Pulmonary artery endothelial cell (primary cell): ENCODE measurements at regions not wholly inside any gene's neighbourhood (a gene's known extent, or its start where the extent isn't known, plus 50 kb on each side); places are given as distances from the start of the nearest gene placed in this dataset.

Source experiments
- DNase-seq: peaks from one replicate; pipeline ENCODE4 v3.0.0-alpha.2; 2011; ENCODE audit warnings: low read depth, low spot score

DNA sequence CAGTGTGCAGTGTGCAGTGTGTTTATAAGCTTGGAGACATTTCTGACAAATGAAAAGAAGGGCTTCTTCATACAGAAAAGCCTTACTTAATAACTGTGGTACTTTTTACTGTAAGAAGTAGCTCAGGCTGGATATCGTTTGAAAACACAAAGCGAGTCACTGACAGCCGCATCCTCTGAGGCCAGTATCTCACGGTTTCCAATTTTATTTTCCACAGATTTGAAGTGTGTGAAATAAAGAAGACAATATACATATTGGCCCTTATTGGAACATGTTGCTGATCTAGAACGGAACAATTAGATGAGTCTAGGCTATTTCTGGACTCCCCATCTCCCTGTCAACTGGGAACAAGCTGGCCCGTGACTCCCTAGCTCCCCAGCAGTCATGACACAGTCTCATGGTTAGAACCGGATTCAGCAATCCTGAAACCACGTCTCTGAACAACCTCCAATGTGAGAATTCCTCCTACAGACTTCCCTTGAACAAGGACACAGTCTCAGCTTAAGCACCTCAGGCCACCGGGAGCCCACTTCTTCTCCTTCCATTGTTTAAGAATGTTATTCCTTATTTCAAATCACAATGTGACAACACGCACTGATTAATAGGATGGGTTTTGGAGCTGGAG, 484.5 kb downstream of the COG6 start:
- no peak for DNase-seq

DNA sequence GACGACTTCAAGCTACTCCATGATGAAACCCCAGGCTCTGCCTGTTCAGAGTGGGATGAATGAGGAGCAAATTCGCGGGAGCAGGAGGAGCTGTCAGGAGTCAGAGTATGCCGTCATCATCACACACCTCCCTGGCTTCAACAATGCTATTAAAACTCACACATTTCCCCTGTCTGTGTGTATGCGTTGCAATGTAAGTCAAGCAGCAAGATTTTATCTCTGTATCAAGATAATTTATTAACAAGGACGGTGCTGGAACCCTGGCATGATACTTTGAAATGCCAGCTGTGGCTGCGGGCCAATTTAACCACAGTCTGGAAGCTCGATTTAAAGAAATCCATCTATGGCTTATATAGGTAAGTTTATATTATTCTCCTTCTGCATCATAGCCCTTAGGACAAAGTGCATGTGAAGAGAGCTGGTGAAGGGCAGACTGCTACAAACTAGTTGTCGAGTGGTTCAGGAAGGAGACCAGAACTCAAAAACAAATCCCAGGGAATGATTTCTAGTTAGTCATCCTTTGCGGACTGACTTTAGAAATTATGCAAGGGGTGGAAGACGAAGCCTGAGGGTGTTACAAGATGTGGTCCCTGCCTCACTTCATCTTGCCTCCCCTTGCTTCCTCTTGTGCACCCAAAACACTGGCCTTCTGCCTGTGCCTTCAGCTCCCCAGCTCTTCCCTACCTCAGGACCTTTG, 486.5 kb downstream of the COG6 start:
- DNase-seq, result no peak

DNA sequence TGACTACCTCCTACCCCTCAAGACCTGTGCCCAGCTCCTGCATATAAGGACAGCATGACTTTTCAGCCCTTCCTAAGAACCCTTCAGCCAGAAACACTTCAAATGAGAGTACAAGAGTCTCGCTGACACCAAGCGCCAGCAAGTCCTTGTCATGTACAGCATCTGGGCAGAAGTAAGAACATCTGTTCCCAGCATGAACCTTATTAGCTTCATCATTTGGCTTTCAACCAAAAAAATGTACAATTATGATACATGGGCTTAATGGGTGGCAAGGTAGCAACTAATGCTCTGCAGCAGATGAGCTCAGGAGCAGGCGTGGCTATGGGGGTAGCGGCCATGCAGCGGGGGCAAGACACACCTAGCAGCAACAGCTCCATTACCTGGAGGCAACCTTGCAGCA, 487.6 kb downstream of the COG6 start:
- no peak for DNase-seq

DNA sequence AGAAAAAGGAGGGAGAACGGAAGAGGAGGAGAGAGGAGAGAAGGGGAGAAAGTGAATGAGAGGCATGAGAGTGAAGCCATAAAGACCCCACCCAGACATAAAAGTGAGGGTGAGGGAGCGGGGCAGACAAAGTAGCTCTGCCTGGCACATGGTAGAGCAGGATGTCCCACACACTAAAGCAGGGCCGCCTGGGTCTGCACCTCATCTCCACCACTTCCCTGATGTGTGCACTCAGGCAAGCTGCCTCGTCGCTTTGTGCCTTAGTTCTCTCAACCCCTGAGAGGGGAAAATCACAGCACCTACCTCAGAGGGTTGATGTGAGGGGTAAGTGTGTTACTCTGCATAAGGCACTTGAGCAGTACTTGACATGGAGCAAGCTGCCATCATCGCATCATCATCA, 488.1 kb downstream of the COG6 start:
- DNase-seq, result no peak

DNA sequence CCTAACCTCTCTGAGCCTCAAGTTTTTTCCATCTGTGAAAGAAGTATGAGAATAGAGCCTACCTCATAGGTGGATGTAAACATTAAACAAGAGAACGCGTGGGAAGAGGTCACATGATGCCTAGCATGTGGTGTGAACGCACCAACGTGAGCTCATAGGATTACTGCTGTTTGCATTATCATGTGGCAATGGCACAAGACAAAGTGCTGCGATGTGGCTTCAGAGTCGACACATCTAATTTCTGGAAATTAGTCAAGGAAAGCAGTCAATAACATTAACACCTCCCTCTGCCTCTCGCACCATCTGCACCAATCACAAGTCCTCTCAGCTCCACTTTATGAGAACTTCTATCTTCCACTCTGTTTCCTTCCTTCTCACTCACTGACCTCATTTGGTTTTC, 489.7 kb downstream of the COG6 start:
- no peak for DNase-seq

DNA sequence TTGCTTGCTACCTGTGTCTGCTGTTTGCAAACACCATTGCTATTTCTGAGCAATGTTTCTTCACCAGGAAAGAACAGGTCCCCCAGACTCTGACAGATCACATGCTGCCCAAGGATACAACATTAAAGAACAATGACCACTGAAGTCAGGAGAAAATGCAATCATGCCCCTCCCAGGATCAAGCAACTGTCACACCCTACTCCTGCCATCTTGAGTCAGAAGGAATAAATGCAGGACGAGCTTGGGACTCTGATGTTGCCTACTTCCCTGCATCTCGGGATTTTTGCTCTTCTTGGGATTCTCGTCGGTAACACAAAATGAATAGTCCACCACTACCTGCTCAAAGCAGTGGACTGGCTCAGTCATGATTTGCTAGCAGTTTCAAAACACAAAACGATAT, 490.6 kb downstream of the COG6 start:
- DNase-seq, result no peak

DNA sequence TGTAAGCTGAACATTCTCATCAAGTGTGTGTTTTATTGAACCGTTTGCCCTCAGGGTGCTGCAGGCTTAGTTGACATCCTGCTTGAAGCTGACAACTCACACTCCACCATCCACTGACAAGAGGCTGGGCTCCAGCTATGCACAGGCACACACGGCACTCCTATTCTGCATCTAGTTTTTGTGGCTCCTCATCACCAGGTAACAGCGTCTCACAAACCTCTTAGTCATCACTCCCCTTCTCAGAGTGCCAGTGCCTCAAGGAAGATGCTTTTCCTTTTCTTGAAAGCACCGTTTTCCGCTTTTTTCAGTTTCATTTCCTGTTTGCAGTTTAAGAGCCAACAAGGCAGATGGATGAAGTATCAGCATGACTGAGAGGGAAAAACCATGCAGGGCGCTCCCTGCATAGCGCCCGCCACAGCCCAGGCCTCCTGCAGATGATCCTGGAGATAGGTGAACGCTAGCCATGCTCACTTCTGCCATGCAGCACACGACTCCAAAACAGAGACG, 491.2 kb downstream of the COG6 start:
- DNase-seq, result no peak

DNA sequence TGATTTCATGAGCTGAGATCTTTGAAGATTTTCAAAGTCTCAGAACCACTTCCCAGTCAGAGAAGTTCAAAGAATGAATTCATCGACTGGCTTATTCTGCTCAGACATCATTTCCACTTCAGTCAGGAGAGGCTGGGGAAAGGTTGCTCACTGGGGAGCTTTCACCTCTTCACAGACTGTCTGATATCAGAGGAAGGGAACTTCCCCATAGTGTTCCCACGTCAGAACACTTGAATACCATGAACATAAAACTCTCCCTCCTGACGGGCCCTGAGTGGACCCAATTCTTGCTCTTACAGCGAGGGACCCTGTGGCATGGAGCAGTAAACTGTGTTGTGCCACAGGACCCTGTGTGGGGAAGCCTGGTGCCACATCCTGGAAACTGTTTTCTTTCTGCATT, 492.6 kb downstream of the COG6 start:
- no peak for DNase-seq

DNA sequence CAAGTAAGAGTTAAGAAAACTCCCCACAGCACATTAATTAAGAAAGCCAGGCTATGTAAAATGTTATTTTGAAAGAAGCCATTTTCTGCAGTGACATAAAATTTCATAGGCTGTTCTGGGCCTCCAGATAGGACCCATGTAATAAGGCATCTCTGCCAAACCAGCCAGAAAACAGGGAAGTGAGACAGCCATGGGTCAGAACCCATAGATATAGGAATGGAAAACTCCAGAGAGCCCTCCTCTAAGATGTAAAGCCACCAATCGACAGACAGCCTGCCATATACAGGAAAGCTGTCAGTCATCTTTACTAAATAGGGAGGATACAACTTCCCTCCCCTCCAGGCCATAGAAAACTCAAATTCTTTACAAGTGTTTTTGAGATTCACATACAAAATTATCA, 493.3 kb downstream of the COG6 start:
- DNase-seq, result no peak

DNA sequence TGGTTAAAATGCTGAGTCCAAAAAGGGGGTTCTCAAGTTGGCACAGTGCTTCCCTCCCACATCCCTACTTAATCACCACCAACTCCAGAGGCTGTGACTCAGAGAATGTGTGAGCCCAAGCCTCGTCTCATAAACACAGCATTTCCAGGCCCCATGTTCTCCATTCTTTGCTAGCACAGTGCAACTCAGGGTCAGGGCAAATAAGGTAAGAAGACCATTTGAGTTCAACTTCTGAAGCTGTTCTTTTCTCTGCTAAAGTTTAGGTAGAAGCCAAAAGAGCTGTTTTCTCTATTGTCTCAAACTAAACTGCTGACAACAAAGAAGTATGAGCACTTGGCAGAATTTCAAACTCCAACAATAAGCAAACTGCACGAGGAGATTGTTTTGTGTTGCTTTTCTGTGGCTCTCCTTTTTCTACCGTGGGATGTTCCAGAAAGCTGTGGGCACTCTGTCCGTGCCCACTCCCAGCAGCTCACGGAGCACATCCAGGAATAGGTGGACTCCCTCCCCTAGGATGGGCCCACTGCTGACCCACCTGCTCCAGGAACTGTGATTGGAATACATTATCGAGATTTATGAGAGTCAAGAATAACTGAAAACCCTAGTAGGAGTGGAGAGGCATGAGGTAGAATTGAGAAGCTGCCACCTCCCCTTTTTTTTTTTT, 494.3 kb downstream of the COG6 start:
- peak; percentile 89 for DNase-seq

DNA sequence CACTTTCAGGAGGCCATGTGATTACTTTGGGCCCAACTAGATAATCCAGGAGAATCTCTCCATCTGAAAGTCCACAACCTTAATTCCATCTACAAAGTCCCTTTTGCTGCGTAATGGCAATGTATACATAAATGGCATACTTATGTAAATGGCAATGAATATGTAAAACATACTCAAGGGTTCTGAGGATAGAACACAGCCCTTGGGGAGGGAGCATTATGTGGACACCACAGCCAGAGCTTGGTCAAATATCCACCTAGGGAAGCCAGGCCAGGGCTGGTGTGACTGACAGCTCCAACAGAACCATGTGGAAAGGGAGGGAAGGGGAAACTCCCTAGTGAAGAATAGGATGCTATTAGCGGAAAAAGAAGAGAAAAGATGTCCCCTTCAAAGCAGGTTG, 496.2 kb downstream of the COG6 start:
- DNase-seq, result no peak

DNA sequence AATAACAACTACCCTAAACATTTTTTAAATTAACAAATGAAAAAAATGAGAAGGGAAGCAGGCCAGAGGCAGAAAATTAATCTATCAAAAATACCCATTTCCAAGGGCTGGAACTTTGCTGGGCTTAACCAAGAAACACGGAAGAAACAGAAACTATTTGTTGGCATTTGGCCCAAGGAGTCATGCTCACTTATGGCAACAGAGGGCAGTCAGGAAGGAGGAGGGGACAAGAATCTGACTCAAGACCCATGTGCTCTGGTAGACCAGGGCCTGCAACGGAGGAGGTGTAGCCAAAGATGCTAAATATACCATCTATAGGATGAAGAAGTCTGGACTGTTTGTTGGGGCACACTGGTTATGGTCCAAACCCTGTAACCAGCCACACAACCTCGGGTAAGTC, 496.7 kb downstream of the COG6 start:
- peak; percentile 91 for DNase-seq

DNA sequence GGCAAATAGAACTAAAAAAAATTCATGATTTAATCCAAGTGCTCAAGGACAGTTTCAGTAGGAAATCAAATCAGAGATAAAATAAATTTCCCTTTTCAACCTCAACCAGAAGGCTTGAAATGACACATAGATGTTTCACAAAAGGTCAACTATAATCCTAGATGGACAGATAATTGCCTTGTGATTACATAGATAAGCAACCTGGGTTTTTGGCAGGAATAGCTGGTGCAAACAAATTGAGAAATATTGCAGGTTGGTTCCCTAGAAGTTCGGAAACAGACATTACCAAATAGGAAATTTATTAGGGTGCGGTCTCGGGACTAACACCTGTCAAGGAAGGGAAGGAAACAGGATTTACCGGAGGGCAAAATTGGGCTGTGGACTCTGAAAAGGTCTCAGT, 497.5 kb downstream of the COG6 start:
- DNase-seq, result no peak

DNA sequence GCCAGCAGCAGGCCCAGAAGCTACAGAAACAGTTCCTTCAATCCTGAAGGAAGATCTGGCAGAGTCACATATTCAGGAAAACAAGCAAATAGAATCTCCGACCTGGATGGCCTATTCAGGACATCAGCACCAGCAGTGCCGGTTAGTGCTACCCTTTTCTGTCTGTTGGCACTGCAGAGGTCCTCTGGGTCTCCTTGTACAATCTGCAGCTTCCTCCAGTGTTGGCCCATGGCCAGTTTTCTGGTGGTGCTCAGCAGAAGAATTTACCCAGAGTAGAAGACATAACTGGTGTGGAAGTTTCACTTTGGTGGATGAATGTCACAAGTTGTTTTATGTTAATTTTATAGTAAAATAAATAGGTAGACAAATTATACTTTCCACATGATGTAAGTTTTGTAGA, 498.1 kb downstream of the COG6 start:
- no peak for DNase-seq

DNA sequence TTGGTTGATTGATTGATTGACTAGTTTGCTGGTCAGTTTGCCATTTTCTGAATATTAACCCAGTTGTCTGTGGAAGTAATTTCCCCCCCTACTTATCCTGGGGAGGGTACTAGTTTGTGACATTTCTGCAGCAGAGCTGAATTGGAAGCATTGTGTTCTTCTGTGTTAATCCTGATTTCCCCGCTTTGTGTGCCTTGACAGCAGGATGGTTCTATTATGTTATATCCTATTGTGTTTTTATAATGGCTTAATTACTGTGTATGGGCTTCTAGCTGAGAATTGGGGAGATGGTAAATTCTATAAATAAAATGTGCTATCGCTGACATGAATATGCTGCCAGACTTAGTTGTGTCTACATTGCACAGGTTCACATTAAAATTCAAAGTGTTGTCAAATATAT, 499.7 kb downstream of the COG6 start:
- no peak for DNase-seq

DNA sequence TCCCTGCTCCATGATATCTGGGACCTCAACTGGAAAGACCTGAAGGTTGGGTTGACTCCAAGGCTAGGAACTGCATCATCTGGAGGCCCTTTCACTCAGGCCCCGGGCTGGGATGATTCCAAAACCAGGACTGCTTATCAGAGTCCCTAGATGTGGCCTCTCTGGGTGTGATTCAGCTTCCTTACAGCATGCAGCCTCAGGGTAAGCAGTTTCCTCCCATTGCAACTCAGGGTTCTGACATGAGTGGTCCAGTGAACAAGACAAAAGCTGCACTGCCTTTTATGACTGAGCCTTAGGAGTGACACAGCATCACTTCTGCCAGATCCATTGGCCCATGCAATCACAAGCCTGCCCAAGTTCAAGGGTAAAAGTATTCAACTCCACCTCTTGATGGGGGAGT, 502.8 kb downstream of the COG6 start:
- peak; percentile 68 for DNase-seq

DNA sequence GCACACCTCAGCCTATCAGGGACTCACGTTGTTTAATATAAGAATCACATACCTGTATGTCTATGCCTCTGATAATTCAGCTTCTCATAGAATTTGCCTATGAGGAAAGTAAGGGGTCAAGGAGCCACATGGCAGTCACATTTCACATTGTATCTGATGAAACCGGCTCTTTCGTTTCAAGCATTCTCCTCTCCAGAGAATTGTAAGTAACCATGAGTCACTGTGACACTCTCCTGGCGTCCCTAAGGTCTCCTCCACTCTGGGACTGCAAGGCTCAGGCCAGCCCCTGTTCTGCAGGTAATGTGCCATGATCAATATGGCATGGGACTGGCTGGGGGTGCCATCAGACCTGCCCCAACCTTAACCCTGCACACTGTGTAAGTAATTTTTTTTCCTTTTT, 503.3 kb downstream of the COG6 start:
- DNase-seq, result no peak

DNA sequence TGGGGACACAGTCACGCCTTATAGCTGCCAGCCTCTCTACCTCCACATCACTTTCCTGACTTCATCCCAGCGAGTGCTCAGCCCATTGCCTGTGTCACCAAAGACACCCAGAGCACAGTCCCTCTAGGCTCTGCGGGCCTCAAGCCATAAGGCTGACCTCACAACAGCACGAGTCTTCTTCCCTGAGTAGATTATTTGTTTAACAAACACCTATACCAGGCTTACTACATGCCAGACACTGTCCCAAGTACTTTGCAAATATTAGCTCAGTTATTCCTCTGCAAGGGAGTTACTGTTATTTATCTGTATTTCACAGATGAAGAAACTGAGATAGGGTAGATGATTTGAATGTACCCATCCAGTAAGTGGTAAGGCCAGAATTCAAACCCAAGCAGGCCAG, 504.3 kb downstream of the COG6 start:
- DNase-seq, result no peak

DNA sequence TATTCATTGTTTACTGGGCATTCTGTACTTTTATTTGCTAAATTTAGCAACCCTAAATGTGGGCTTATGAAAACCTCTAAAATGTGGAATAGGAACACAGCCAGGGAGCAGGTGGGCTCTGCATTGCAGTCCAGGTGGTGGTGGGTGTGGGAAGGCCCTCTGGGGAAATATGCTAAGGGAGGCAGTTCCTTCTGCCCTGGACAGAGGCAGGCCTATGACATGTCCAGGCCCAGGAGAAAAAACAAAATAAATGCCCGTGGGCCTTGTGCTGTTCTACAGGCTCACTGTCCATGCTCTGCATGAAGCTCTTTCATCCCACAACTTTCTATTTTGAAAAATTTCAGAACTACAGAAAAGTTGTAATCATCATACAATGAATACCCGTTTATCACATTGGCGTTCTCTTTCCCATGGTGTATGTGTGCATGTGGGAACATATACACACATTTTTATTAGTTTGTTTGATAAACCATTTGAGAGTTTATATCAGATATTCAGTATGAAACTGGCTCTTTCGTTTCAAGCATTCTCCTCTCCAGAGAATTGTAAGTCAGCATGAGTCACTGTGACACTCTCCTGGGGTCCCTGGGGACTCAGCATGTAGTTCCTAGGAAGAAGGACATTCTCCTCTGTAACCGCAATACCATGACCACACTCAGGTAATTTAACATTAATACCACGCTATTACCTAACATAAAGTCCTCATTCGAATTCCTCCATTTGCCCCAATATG, 505.3 kb downstream of the COG6 start:
- DNase-seq, result no peak

DNA sequence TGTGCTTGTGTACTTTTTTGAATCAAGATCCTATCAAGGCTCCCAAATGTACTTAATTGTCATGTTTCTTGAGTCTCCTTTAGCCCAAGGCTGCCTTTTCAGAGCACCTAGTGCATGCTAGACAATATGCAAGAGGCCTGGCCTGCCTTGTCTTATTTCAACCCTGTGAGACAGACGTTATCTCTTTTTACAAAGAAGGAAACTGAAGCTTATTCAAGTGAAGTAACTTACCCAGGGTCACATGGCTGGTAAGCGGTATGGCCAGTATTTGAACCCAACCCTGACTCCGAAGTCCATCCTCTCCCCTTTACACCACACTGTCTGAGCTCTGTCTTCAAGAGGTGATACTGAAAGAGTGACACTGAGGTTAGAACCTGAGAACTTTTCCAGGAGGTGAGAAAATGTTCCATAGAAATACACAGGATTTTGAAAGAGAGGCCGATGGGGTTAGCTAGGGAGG, 505.1 kb downstream of the FOXO1 start:
- DNase-seq, result no peak

DNA sequence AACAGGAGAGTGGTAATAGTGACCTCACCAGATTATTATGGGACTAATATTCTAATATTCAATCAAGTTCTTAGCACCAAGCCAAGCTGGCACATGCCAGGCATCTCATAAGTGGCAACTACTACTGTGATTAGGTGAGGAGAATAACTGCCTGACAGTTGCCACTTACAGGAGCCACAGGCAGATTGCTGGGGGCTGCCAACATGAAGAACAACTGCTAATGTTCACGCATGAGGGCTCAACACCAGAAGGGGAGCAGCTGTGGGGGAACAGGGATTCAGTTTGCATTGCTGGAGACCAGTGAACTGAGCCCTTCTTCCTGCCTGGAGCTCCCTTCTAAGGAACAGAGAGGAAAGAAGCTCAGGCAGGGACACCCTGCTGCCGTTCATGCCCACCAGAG, 504.5 kb downstream of the FOXO1 start:
- DNase-seq, result no peak
